ENCODE measurements at regions not wholly inside any gene's neighbourhood (a gene's known extent, or its start where the extent isn't known, plus 50 kb on each side); places are given as distances from the start of the nearest gene placed in this dataset.

DNA sequence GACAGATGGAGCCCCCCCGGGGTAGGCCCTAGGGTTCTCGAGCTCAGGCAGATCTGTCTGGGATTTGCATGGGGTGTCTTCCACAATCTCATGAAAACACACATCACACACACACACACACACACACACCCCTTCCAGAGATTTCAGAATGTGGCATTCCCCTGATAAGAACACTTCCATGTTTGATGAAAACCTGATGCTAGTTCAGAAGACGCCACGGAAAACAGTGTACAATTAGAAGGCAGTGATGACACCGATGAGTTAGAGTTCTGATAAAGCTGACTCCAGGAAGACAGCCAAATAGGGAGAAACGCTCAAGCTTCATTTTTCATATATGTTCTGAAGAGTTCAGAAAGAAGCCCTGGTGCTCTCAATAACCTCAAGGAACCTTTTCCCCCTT lies 438.7 kb upstream of the JARID2 start:
- DNase-seq = no peak

DNA sequence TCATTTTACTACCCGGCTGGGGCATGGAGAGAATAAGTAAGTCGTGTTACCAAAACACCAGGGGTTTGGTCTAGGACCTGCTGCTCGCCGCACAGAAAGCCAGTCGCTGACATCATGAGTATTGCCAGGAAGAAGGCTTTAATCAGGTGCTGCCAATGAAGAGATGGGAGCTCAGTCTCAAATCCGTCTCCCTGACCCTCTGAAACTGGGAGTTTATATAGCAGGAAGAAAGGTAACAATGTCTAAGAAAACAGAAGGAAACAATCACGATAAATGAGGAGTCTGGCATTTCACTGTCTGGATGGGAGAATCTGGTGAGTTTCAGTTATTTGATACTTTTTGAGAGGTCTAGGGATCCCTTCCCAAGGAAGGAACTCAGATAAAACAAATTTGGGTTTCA lies 437.9 kb upstream of the JARID2 start:
- no peak for DNase-seq

GRCh38 chr6:14810021-14810420 lies 435.8 kb upstream of the JARID2 start:
- no peak for DNase-seq

DNA sequence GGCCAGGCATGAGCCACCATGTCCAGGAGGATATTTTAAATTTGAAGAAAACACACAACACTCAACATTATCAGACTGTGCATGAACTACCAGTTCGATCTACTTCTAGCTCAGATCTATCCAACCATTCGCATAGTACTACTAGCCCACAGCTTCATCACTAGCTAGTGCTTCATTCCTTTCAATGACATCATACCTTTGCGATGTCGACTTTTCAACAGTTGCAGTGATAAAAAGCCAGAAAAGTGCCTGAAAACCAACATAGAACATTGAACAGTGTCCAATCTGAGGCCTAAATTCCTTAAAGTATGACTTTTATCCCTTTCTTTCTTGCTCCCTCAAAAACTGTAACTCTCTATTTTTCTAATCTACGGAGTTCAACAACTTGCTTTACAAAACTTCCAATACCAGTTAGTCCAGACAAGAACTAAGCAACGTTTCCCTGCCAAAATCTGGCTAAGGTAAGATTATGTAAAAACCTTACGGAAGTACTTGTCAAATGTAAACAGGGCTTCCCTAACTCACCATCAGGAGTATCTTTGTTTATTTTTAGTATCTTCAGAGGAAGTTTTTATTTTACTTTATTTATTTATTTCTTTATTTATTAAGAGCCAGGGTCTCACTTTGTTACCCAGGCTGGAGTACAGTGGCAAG lies 434.0 kb upstream of the JARID2 start:
- no peak for DNase-seq

- no peak for DNase-seq
These were observed 431.9 kb upstream of the JARID2 start for GRCh38 chr6:14814016-14814415.

DNA sequence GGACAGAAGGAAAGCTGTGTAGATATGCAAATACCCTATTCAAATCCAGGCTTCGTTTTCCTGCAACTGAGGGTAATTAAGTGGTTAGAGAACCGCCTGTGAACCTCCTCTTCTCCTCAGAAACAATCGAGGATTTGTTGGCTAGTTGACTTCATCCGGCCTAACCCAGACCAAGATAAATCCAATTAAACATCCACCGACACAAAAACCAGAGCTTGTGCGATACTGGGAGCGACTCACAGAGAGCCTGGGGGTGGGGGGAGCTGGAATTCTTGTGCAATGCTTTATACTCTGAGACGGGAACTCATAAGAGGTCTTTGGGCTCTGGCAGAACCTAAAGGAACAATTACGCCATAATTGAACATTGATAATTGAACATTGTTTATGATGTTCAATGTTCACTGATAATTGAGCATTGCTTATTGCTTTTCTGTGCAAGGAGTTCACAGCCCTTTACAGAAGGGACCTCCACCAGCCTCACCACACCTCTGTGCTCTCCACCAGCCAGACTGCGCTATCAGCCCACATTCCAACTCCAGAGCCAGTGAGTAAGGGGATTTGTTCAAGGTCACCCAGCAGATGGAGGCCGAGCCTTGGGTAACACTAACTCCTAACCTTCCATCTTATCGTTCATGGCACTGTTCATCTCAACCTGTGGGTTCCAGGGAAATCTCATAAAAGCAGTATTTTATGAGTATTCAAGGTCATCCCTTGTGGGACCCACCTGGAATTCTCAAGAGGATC lies 429.6 kb upstream of the JARID2 start:
- no peak for DNase-seq

- no peak for DNase-seq
These were observed 428.8 kb upstream of the JARID2 start for GRCh38 chr6:14817074-14817473.

DNA sequence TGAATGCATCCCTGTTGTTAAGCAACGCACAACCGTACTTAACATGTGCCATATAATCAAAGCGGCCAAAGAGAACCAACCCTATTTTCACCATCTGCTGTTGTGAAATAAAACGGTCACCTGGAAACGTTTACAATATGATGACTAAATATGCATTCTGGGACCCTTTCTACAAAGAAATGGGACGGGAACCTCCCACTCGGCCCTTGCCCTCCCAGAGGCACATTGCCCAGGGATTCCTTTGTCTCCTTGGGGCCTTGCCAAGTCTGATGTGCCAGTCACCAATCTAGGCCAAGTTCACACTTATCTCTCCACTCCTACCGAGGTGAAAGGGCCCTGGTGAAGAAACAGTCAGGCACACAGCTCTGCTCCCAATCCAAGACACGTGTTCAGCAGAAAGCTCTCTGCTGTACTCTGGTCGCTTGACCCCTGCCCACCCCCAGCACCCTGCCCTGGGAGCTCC lies 427.4 kb upstream of the JARID2 start:
- no peak for DNase-seq

- no peak for DNase-seq
These were observed 426.9 kb upstream of the JARID2 start for GRCh38 chr6:14819001-14819400.

GRCh38 chr6:14819840-14820420 lies 425.9 kb upstream of the JARID2 start:
- DNase-seq = no peak

- no peak for DNase-seq
These were observed 423.8 kb upstream of the JARID2 start for GRCh38 chr6:14822012-14822553.

GRCh38 chr6:14822679-14823078 lies 423.2 kb upstream of the JARID2 start:
- DNase-seq = no peak

- DNase-seq = no peak
These were observed 421.8 kb upstream of the JARID2 start for GRCh38 chr6:14824060-14824459.

GRCh38 chr6:14824484-14825275 lies 421.2 kb upstream of the JARID2 start:
- DNase-seq = no peak

- no peak for DNase-seq
These were observed 419.4 kb upstream of the JARID2 start for GRCh38 chr6:14826456-14826855.

GRCh38 chr6:14827354-14827753 lies 418.5 kb upstream of the JARID2 start:
- DNase-seq = no peak

GRCh38 chr6:14828201-14828611 lies 417.7 kb upstream of the JARID2 start:
- no peak for DNase-seq

DNA sequence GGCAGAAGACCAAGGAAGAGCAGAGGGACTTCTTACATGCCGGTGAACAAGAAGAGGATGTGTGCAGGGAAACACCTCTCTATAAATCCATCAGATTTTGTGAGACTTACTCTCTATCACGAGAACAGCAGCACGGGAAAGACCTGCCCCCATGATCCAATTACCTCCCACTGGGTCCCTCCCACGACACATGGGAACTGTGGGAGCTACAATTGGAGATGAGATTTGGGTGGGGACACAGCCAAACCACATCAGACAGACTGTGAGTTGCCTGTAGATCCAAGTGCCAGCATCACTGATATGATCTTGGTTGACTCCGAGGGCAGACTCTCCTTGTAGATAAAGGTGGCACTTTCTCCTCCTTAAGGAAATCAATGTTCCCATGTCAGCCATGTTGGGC lies 414.8 kb upstream of the JARID2 start:
- DNase-seq = no peak

DNA sequence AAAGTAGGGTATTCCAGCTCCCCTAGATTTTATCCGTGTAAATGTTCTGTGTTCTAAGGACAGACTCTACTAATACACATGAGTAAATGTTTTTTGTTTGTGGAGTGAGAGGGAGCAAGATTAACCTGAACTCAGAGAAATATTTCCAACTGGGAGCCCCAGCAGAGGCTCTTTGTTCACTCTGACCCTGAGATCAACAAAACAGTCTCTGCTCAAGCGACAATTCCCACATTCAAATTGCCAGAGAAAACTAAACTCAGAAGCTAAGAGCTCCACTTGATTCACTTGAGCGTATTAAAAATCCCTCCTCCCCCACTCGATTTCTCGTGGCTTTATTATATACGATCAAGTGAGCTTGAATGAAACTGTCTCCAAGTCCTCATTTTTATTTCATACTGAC lies 413.9 kb upstream of the JARID2 start:
- DNase-seq = no peak

DNA sequence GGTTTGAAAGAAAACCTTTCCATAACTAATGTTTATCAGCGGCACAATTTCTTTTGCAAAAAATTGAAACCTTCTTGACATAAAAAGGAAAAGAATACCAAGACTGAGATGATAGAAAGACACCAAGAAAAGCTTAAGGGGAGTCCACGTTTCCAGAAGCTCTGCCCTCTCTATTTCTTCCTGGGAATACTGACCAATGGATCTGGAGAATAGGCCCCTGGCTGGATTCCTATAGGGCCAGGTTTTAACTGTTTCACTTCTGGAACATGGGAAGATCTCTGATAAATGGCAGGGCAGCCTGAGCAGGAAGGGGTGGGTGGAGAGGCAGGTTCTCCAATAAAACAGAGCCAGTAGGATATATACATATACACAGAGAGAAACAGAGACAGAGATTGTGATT lies 413.4 kb upstream of the JARID2 start:
- DNase-seq = no peak

DNA sequence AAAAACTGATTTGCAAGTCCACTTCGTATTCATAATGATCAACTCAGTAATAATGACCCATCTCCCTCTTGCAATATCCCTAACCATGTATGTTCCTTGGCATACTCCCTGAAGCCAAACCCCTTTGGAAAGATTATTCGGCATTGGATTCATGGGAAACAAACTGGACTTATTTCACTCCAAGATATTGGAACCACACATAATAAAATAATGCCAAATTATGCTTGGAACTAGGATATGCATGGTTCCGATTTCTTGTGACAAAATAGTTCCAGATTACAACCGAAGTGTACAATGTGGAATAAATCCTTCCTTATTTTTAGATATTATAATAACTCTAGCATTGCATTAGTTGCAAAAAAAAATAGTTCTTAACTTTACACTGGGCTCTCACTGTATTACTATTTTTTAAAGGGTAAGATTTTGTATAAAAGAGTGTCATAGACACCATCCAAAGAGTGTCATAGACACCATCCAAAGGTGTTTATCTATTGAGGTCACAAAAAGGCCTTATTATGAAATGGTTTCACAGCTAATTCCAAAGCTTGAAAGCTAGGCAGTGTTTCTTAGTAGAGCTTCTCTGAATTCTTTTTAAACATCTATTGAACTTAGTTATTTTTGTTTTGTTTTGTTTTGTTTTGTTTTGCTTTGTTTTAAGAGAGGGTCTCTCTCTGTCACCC lies 410.9 kb upstream of the JARID2 start:
- DNase-seq = no peak

- DNase-seq = no peak
These were observed 408.4 kb upstream of the JARID2 start for GRCh38 chr6:14837435-14837834.

Measured in NCI-H2107 (cell line).